GM08714 (cell line): ENCODE measurements at regions not wholly inside any gene's neighbourhood (a gene's known extent, or its start where the extent isn't known, plus 50 kb on each side); places are given as distances from the start of the nearest gene placed in this dataset.

Experiments
- H3K4me3 ChIP-seq: fragments of 200-500 bp; sonication (Bioruptor generic); 2 replicates; pipeline ENCODE4 v1.5.1; 2014; ENCODE audit warnings: mild to moderate bottlenecking, low read length, inconsistent platforms
- ZNF274 ChIP-seq: IDR thresholded peaks from 2 replicates; pipeline ENCODE4 v1.6.1; 2012; ENCODE audit warnings: mild to moderate bottlenecking, low read depth, low read length

GRCh38 chr6:170080828-170081371 lies 210.0 kb downstream of the DLL1 start:
- H3K4me3 ChIP-seq, result no peak overlapping the region
- no peak for TF ChIP-seq ZNF274

- TF ChIP-seq ZNF274, result no peak
- no peak overlapping the region for H3K4me3 ChIP-seq
Measured at GRCh38 chr6:170080169-170080827, 210.6 kb downstream of the DLL1 start.

GRCh38 chr6:170076466-170077165 lies 214.3 kb downstream of the DLL1 start:
- no peak overlapping the region for H3K4me3 ChIP-seq
- no peak for TF ChIP-seq ZNF274

- H3K4me3 ChIP-seq, result no peak overlapping the region
- no peak for TF ChIP-seq ZNF274
Measured at GRCh38 chr6:170075659-170076223, 215.1 kb downstream of the DLL1 start.

GRCh38 chr6:170074907-170075306 lies 216.0 kb downstream of the DLL1 start:
- H3K4me3 ChIP-seq, result no peak overlapping the region
- no peak for TF ChIP-seq ZNF274

- H3K4me3 ChIP-seq, result no peak overlapping the region
- TF ChIP-seq ZNF274, result no peak
Measured at GRCh38 chr6:170074435-170074834, 216.4 kb downstream of the DLL1 start.

GRCh38 chr6:170073846-170074245 lies 217.0 kb downstream of the DLL1 start:
- no peak for TF ChIP-seq ZNF274

GRCh38 chr6:170072246-170072645 lies 218.6 kb downstream of the DLL1 start:
- H3K4me3 ChIP-seq, result no peak overlapping the region
- TF ChIP-seq ZNF274, result no peak

More at GRCh38 chr6:170073846-170074245, 217.0 kb downstream of the DLL1 start:
- no peak overlapping the region for H3K4me3 ChIP-seq

GRCh38 chr6:170069611-170070010 lies 221.3 kb downstream of the DLL1 start:
- TF ChIP-seq ZNF274, result no peak

GRCh38 chr6:170068496-170068895 lies 222.4 kb downstream of the DLL1 start:
- no peak overlapping the region for H3K4me3 ChIP-seq
- TF ChIP-seq ZNF274, result no peak

More at GRCh38 chr6:170069611-170070010, 221.3 kb downstream of the DLL1 start:
- no peak overlapping the region for H3K4me3 ChIP-seq

- TF ChIP-seq ZNF274, result no peak
- no peak overlapping the region for H3K4me3 ChIP-seq
Measured at GRCh38 chr6:170067923-170068360, 222.9 kb downstream of the DLL1 start.

- no peak overlapping the region for H3K4me3 ChIP-seq
- TF ChIP-seq ZNF274, result no peak
Measured at GRCh38 chr6:170067181-170067641, 223.7 kb downstream of the DLL1 start.

- no peak overlapping the region for H3K4me3 ChIP-seq
- TF ChIP-seq ZNF274, result no peak
Measured at GRCh38 chr6:170066679-170067078, 224.2 kb downstream of the DLL1 start.

GRCh38 chr6:170063851-170064602 lies 226.9 kb downstream of the DLL1 start:
- no peak for TF ChIP-seq ZNF274

More at GRCh38 chr6:170063851-170064602, 226.9 kb downstream of the DLL1 start:
- no peak overlapping the region for H3K4me3 ChIP-seq
